ENCODE measurements at regions not wholly inside any gene's neighbourhood (a gene's known extent, or its start where the extent isn't known, plus 50 kb on each side); places are given as distances from the start of the nearest gene placed in this dataset.

DNA sequence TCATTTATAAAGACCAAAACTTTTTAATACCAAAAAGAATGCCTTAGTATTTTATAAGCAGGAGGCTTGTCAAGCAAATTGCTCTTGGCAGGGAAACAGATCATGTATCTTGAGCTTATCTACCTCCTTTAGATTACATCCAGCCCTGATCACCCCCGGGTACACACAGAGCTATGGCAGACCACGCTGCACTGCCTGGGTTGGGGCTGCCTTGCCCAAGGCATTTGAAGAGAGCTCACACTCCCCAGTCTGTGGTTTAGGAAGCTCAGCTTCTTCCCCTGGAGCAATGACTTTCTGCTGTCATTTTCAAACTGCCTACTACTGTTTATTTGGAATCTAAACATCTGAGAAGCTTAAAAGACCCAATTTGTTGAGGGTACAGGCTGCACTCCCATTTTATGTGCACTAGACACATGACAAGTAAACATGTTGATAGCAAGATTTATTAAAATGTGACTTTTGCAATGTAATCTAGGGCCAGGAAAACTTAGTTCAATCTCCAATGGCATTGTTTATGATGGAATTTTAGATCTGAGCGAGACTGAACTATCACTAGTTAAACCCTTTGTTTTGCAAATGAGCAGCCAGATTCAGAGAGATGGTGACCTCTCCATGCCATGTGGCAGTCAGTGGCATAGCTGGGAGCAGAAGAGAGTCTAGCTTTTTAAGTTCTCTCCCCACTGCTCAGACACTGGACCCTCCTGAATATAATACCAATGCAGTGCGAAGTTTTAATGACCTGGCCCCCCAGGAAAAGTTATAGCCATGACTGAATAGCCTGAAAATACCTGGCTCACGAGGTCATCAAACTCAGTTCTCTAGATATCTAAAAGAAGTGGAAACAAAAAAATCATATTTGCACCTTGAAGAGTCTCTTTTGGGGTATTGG, 214.9 kb downstream of the HLX start:
- Histone ChIP-seq H3K9me3 (ENCODE audit: control extremely low read depth in 1 of 3, control insufficient read depth in 2 of 3, insufficient read depth in 1 of 3, low read length in 2 of 3) (peaks cover 0 to 5% (median 0%) of the 10 kb centered on the region in 3 donors), H3K4me2 (replicated peaks; ENCODE audit: low read depth, low read length, poor library complexity, severe bottlenecking) (no peak overlapping the region), H3K36me3 (replicated peaks in 1 of 2; ENCODE audit: control extremely low read depth in 1 of 2, control insufficient read depth in 1 of 2, extremely low read depth in 1 of 2, insufficient read depth in 2 of 2, low read length in 1 of 2) (no peaks in the 10 kb centered on the region), H3K4me1 (ENCODE audit: control insufficient read depth in 2 of 2, insufficient read depth in 2 of 2, low read length in 2 of 2) (peaks cover 10 to 11% of the 10 kb centered on the region in 2 donors), H3K27ac (ENCODE audit: low read length in 2 of 2) (no peak overlapping the region), H4K20me1 (ENCODE audit: control insufficient read depth, insufficient read depth, low read length, poor library complexity, severe bottlenecking) (no peaks in the 10 kb centered on the region), H3K27me3 (replicated peaks in 1 of 4; ENCODE audit: control extremely low read depth in 1 of 4, control insufficient read depth in 3 of 4, insufficient read depth in 4 of 4, low read length in 3 of 4) (no peaks in the 10 kb centered on the region), H2AFZ (ENCODE audit: insufficient read depth, low read depth, low read length, poor library complexity, severe bottlenecking) (no peak overlapping the region), H3K79me2 (ENCODE audit: control insufficient read depth, insufficient read depth, low read length) (no peaks in the 10 kb centered on the region), H3K4me3 (ENCODE audit: control extremely low read depth in 1 of 5, extremely low read depth in 1 of 5, insufficient read depth in 1 of 5, low read depth in 2 of 5, low read length in 4 of 5) (no peak overlapping the region), H3K9ac (ENCODE audit: low read length) (no peak overlapping the region)
- ChIA-PET POLR2A (no interaction called here), CTCF (interaction anchor here (1.0 to 1.5 kb wide), 3 partner anchors 10 to 341 kb away, joined by 3 to 5 read pairs (median 4); no protein-coding TSS in a partner anchor)
- H3K4me3 Mint-ChIP-seq: no peak overlapping the region
- TF ChIP-seq, protein P1, sequence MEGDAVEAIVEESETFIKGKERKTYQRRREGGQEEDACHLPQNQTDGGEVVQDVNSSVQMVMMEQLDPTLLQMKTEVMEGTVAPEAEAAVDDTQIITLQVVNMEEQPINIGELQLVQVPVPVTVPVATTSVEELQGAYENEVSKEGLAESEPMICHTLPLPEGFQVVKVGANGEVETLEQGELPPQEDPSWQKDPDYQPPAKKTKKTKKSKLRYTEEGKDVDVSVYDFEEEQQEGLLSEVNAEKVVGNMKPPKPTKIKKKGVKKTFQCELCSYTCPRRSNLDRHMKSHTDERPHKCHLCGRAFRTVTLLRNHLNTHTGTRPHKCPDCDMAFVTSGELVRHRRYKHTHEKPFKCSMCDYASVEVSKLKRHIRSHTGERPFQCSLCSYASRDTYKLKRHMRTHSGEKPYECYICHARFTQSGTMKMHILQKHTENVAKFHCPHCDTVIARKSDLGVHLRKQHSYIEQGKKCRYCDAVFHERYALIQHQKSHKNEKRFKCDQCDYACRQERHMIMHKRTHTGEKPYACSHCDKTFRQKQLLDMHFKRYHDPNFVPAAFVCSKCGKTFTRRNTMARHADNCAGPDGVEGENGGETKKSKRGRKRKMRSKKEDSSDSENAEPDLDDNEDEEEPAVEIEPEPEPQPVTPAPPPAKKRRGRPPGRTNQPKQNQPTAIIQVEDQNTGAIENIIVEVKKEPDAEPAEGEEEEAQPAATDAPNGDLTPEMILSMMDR (IDR thresholded peaks at IDR 0.05): no peak
- TF ChIP-seq EZH2 (IDR thresholded peaks at IDR 0.05; ENCODE audit: borderline replicate concordance, insufficient read depth, low read depth, low read length, poor library complexity, severe bottlenecking): no peak
- H3K9me3 Mint-ChIP-seq (ENCODE audit: insufficient read depth): no peaks in the 10 kb centered on the region
- no peak overlapping the region for H3K27ac Mint-ChIP-seq
- ATAC-seq (ENCODE audit: low read depth) (no peak), DNase-seq (no peak)
- intact Hi-C loops (cut with micrococcal nuclease): no loop called here
- WGBS (ENCODE audit: insufficient coverage): 43% methylated on average over 3 of the region's 5 CpGs
- H3K27me3 Mint-ChIP-seq: no peaks in the 10 kb centered on the region
- H3K4me1 Mint-ChIP-seq: peaks cover 19% of the 10 kb centered on the region

All from B cell (primary cell).